ENCODE measurements at regions not wholly inside any gene's neighbourhood (a gene's known extent, or its start where the extent isn't known, plus 50 kb on each side); places are given as distances from the start of the nearest gene placed in this dataset.

DNA sequence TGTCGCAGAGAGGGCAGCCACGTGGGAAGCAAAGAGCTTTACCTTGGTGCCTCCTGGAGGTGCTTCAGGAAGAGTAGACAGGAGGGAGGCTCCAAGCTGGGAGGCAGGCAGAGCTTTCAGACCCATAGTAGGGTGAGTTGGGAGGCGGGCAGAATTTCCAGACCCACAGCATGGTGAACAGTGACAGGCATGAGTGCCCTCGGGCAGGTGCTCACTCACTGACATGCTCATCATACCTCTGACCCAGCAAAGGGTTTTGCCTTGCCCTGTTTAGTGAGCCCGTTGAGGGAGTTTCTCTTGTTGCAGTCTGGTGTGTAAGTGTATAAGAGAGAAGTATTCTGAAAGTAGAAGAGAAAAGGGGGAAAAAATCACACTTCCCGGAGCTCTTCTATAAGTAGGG is 86.4 kb upstream of the NTM start:
- TF ChIP-seq, protein P1, sequence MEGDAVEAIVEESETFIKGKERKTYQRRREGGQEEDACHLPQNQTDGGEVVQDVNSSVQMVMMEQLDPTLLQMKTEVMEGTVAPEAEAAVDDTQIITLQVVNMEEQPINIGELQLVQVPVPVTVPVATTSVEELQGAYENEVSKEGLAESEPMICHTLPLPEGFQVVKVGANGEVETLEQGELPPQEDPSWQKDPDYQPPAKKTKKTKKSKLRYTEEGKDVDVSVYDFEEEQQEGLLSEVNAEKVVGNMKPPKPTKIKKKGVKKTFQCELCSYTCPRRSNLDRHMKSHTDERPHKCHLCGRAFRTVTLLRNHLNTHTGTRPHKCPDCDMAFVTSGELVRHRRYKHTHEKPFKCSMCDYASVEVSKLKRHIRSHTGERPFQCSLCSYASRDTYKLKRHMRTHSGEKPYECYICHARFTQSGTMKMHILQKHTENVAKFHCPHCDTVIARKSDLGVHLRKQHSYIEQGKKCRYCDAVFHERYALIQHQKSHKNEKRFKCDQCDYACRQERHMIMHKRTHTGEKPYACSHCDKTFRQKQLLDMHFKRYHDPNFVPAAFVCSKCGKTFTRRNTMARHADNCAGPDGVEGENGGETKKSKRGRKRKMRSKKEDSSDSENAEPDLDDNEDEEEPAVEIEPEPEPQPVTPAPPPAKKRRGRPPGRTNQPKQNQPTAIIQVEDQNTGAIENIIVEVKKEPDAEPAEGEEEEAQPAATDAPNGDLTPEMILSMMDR (IDR thresholded peaks at IDR 0.05; ENCODE audit: low read length): no peak
- TF ChIP-seq EZH2 (IDR thresholded peaks at IDR 0.05; ENCODE audit: borderline replicate concordance, low read length): no peak

All from OCI-LY1 (cell line).